CD4-positive, CD25-positive, alpha-beta regulatory T cell (primary cell): ENCODE measurements at regions not wholly inside any gene's neighbourhood (a gene's known extent, or its start where the extent isn't known, plus 50 kb on each side); places are given as distances from the start of the nearest gene placed in this dataset.
"Not testable (repeated sequence)": the region's sequence is repeated elsewhere in the genome, so short reads cannot be mapped to it uniquely, and the experiment has no call there.

Experiments used
- ATAC-seq, 2 donors: fragments of 150-1000 bp; cut with Tn5 transposase; one replicate each; pipeline ENCODE4 v1.10.0; 2021; ENCODE audit warnings: low read depth in 2 of 2, moderate number of reproducible peaks in 2 of 2, moderate library complexity in 1 of 2
- DNase-seq, 3 donors: peaks; one replicate each; pipeline versions ENCODE4 v3.0.0 to v3.0.0-alpha.2; 2012 to 2022; ENCODE audit warnings: mixed read lengths in 1 of 3
- H3K27ac ChIP-seq: one replicate; pipeline ENCODE4 v1.7.0; 2013; ENCODE audit warnings: mild to moderate bottlenecking, low read length; ENCODE audit not compliant: insufficient read depth, poor library complexity, severe bottlenecking
- H3K27me3 ChIP-seq: one replicate; pipeline ENCODE4 v1.7.0; 2013; ENCODE audit warnings: low read length; ENCODE audit not compliant: control insufficient read depth, insufficient read depth
- H3K36me3 ChIP-seq: one replicate; pipeline ENCODE4 v1.7.0; 2013; ENCODE audit warnings: mild to moderate bottlenecking, low read length, moderate library complexity; ENCODE audit not compliant: control insufficient read depth, insufficient read depth
- H3K4me1 ChIP-seq: 2 replicates; pipeline ENCODE4 v1.7.0; 2013; ENCODE audit warnings: mild to moderate bottlenecking, low read length; ENCODE audit not compliant: insufficient read depth, control insufficient read depth, poor library complexity, severe bottlenecking
- H3K4me3 ChIP-seq: one replicate; pipeline ENCODE4 v1.7.0; 2013; ENCODE audit warnings: low read depth, mild to moderate bottlenecking, low read length, moderate library complexity
- H3K9me3 ChIP-seq, 2 experiments: 1 replicate in 1 of 2; 2 replicates in 1 of 2; pipeline ENCODE4 v1.7.0; 2013; ENCODE audit warnings: low read length in 2 of 2, mild to moderate bottlenecking in 1 of 2, moderate library complexity in 1 of 2; ENCODE audit not compliant: control insufficient read depth in 2 of 2
- H3K27ac Mint-ChIP-seq, 3 donors: one replicate each; pipeline ENCODE4 v1.8.0; 2020 to 2022; ENCODE audit warnings: mild to moderate bottlenecking in 3 of 3, mixed read lengths in 3 of 3, moderate library complexity in 2 of 3
- H3K27me3 Mint-ChIP-seq: one replicate; pipeline ENCODE4 v1.8.0; 2022; ENCODE audit warnings: mild to moderate bottlenecking, mixed read lengths
- H3K36me3 Mint-ChIP-seq: one replicate; pipeline ENCODE4 v1.8.0; 2020; ENCODE audit warnings: mixed read lengths
- H3K4me1 Mint-ChIP-seq, 4 donors: one replicate each; pipeline ENCODE4 v1.8.0; 2020 to 2022; ENCODE audit warnings: mixed read lengths in 4 of 4, mild to moderate bottlenecking in 1 of 4
- H3K4me3 Mint-ChIP-seq, 4 donors: one replicate each; pipeline ENCODE4 v1.8.0; 2020 to 2022; ENCODE audit warnings: mild to moderate bottlenecking in 4 of 4, mixed read lengths in 4 of 4, moderate library complexity in 3 of 4
- H3K9me3 Mint-ChIP-seq, 7 donors: one replicate each; pipeline ENCODE4 v1.8.0; 2020 to 2022; ENCODE audit warnings: mixed read lengths in 7 of 7, mild to moderate bottlenecking in 3 of 7, moderate library complexity in 2 of 7

GRCh38 chr7:155396661-155397060 is 61.3 kb upstream of the EN2 start:
- Histone ChIP-seq H3K4me1 (no peaks in the 10 kb centered on the region), H3K27ac (no peak overlapping the region), H3K4me3 (no peak overlapping the region), H3K36me3 (no peaks in the 10 kb centered on the region), H3K9me3 (no peaks in the 10 kb centered on the region), H3K27me3 (no peaks in the 10 kb centered on the region)
- no peak for DNase-seq
- H3K9me3 Mint-ChIP-seq: peaks cover 0 to 2% (median 0%) of the 10 kb centered on the region in 7 donors
- no peaks in the 10 kb centered on the region for H3K36me3 Mint-ChIP-seq
- H3K27ac Mint-ChIP-seq: no peak overlapping the region
- no peak for ATAC-seq
- H3K27me3 Mint-ChIP-seq: peaks cover 10% of the 10 kb centered on the region
- H3K4me1 Mint-ChIP-seq: no peaks in the 10 kb centered on the region
- H3K4me3 Mint-ChIP-seq: no peak overlapping the region

- not testable (repeated sequence) for H3K36me3 ChIP-seq, H3K4me3 ChIP-seq, DNase-seq, H3K4me1 ChIP-seq, H3K9me3 ChIP-seq, H3K4me3 Mint-ChIP-seq, H3K27me3 ChIP-seq, H3K4me1 Mint-ChIP-seq, ATAC-seq, H3K27ac ChIP-seq, H3K27ac Mint-ChIP-seq, H3K36me3 Mint-ChIP-seq, H3K9me3 Mint-ChIP-seq
- peaks cover 16% of the 10 kb centered on the region for H3K27me3 Mint-ChIP-seq
These were observed 59.9 kb upstream of the EN2 start for GRCh38 chr7:155397758-155398714.

GRCh38 chr7:155398944-155399343 is 59.0 kb upstream of the EN2 start:
- Mint-ChIP-seq H3K9me3 (peaks cover 0 to 2% (median 0%) of the 10 kb centered on the region in 7 donors), H3K4me1 (no peaks in the 10 kb centered on the region), H3K27ac (no peak overlapping the region), H3K27me3 (peaks cover 19% of the 10 kb centered on the region), H3K4me3 (no peak overlapping the region), H3K36me3 (no peaks in the 10 kb centered on the region)
- Histone ChIP-seq H3K36me3 (no peaks in the 10 kb centered on the region), H3K4me1 (no peaks in the 10 kb centered on the region), H3K9me3 (no peaks in the 10 kb centered on the region), H3K27me3 (no peaks in the 10 kb centered on the region), H3K27ac (no peak overlapping the region), H3K4me3 (no peak overlapping the region)
- ATAC-seq (no peak), DNase-seq (no peak)

GRCh38 chr7:155399577-155399976 is 58.4 kb upstream of the EN2 start:
- no peaks in the 10 kb centered on the region for H3K36me3 Mint-ChIP-seq
- H3K9me3 ChIP-seq: no peaks in the 10 kb centered on the region

GRCh38 chr7:155401231-155401630 is 56.7 kb upstream of the EN2 start:
- no peaks in the 10 kb centered on the region for H3K4me1 Mint-ChIP-seq
- H3K27ac Mint-ChIP-seq: no peak overlapping the region
- Histone ChIP-seq H3K36me3 (no peaks in the 10 kb centered on the region), H3K4me1 (no peaks in the 10 kb centered on the region), H3K27me3 (no peaks in the 10 kb centered on the region), H3K27ac (no peak overlapping the region), H3K9me3 (no peaks in the 10 kb centered on the region), H3K4me3 (no peak overlapping the region)
- DNase-seq (no peak), ATAC-seq (no peak)
- H3K36me3 Mint-ChIP-seq: no peaks in the 10 kb centered on the region
- peaks cover 0 to 2% (median 0%) of the 10 kb centered on the region in 7 donors for H3K9me3 Mint-ChIP-seq
- peak overlapping the region in 1 of 4 donors; percentile 77 for H3K4me3 Mint-ChIP-seq
- H3K27me3 Mint-ChIP-seq: peaks cover 24% of the 10 kb centered on the region

More at GRCh38 chr7:155399577-155399976, 58.4 kb upstream of the EN2 start:
- Histone ChIP-seq H3K4me3 (no peak overlapping the region), H3K27me3 (no peaks in the 10 kb centered on the region), H3K36me3 (no peaks in the 10 kb centered on the region), H3K27ac (no peak overlapping the region), H3K4me1 (no peaks in the 10 kb centered on the region)
- no peak overlapping the region for H3K4me3 Mint-ChIP-seq
- DNase-seq (no peak), ATAC-seq (no peak)
- H3K27ac Mint-ChIP-seq: no peak overlapping the region
- peaks cover 19% of the 10 kb centered on the region for H3K27me3 Mint-ChIP-seq
- peaks cover 0 to 2% (median 0%) of the 10 kb centered on the region in 7 donors for H3K9me3 Mint-ChIP-seq
- no peaks in the 10 kb centered on the region for H3K4me1 Mint-ChIP-seq

DNA sequence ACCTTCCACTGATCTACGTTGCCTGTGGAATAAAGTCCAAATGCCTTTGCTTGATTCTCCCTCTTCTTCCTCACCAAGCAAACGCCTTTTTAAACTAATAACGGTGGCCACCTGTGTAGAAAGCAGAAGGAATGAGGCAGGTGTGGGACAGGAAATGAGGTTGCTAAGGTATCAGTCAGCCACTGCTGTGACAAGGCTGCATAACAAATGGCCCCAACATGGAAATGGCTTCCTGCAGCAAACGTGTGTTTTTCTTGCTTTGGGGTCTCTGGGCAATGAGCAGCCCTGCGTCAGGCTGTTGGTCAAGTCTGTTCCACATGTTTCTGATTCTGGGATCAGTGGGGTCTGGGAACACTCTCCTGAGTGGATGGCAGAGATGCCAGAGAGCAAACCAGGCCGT is 56.0 kb upstream of the EN2 start:
- H3K4me1 Mint-ChIP-seq: no peaks in the 10 kb centered on the region
- H3K27ac Mint-ChIP-seq: no peak overlapping the region
- no peaks in the 10 kb centered on the region for H3K36me3 Mint-ChIP-seq
- ATAC-seq: no peak
- H3K4me1 ChIP-seq: no peaks in the 10 kb centered on the region
- peaks cover 0 to 2% (median 0%) of the 10 kb centered on the region in 7 donors for H3K9me3 Mint-ChIP-seq
- no peak overlapping the region for H3K27ac ChIP-seq
- no peaks in the 10 kb centered on the region for H3K9me3 ChIP-seq
- no peaks in the 10 kb centered on the region for H3K27me3 ChIP-seq
- H3K4me3 ChIP-seq: no peak overlapping the region
- peaks cover 27% of the 10 kb centered on the region for H3K27me3 Mint-ChIP-seq
- no peak for DNase-seq
- H3K36me3 ChIP-seq: no peaks in the 10 kb centered on the region
- H3K4me3 Mint-ChIP-seq: no peak overlapping the region

DNA sequence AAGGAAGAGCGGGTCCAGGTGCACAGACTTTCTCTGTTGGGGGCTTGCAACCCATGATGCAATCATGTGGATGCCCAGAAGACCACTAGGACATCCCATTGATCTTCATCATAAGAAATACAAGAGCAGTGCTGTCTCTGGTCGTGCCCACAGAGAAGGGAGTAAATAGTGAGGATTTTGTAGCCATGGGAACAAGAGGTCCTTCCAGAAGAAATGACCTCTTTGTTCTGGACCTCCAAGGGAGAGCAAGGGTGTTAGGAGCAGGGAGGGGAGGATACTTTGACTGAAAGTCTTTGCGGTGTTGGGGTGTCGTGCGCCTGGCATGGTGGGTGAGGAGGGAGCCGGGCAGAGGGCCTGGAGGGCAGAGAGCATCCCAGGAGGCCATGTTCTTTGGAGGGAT is 55.0 kb upstream of the EN2 start:
- Mint-ChIP-seq H3K27me3 (peaks cover 27% of the 10 kb centered on the region), H3K4me3 (peak overlapping the region in 1 of 4 donors; percentile 32), H3K4me1 (no peaks in the 10 kb centered on the region), H3K27ac (no peak overlapping the region), H3K36me3 (no peaks in the 10 kb centered on the region), H3K9me3 (peaks cover 0 to 2% (median 0%) of the 10 kb centered on the region in 7 donors)
- Histone ChIP-seq H3K27me3 (no peaks in the 10 kb centered on the region), H3K9me3 (no peaks in the 10 kb centered on the region), H3K36me3 (no peaks in the 10 kb centered on the region), H3K4me1 (no peaks in the 10 kb centered on the region), H3K4me3 (no peak overlapping the region), H3K27ac (no peak overlapping the region)
- no peak for DNase-seq
- no peak for ATAC-seq

- ATAC-seq (no peak), DNase-seq (no peak)
- no peak overlapping the region for H3K27ac ChIP-seq
- no peaks in the 10 kb centered on the region for H3K4me1 ChIP-seq
- H3K4me1 Mint-ChIP-seq: peaks cover 0 to 3% (median 1%) of the 10 kb centered on the region in 4 donors
- peaks cover 27% of the 10 kb centered on the region for H3K27me3 Mint-ChIP-seq
- peaks cover 0 to 3% (median 0%) of the 10 kb centered on the region in 7 donors for H3K9me3 Mint-ChIP-seq
- H3K4me3 Mint-ChIP-seq: no peak overlapping the region
- no peaks in the 10 kb centered on the region for H3K36me3 Mint-ChIP-seq
- no peak overlapping the region for H3K4me3 ChIP-seq
- no peaks in the 10 kb centered on the region for H3K36me3 ChIP-seq
- H3K27ac Mint-ChIP-seq: no peak overlapping the region
- H3K27me3 ChIP-seq: no peaks in the 10 kb centered on the region
- H3K9me3 ChIP-seq: no peaks in the 10 kb centered on the region
These were observed 53.0 kb upstream of the EN2 start for GRCh38 chr7:155404976-155405375.
